NB4 (cell line): ENCODE measurements at regions not wholly inside any gene's neighbourhood (a gene's known extent, or its start where the extent isn't known, plus 50 kb on each side); places are given as distances from the start of the nearest gene placed in this dataset.

Source experiments
- POLR2A ChIP-seq: IDR thresholded peaks from 2 replicates; pipeline ENCODE4 v1.6.1; 2011; ENCODE audit warnings: mild to moderate bottlenecking; ENCODE audit not compliant: insufficient read length; ENCODE audit errors: extremely low read depth
- TF ChIP-seq, protein P1 (sequence below): IDR thresholded peaks from one replicate; pipeline ENCODE4 v1.5.1; 2012; ENCODE audit warnings: low read depth, low read length
- TF ChIP-seq, protein P2 (sequence below): IDR thresholded peaks from 2 replicates; pipeline ENCODE4 v1.6.1; 2011; ENCODE audit warnings: low read depth, low read length

DNA sequence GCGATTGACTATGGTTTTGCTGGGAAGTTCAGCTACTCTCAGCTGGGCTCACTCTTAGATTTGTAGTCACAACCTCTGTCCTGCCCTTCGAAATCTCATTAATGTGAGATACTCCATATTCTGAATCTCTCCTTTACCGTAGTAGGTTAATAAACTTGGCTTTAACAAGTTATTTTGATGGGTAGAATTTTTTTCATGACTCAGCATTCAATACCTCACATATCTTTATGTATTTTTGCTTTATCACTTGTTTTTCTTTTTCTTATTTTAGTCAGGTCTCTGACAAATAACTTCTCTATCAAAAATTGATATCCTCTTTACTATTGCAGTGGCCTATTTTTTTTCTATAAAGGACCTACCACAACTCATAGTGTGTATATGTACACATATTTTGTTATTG is 855.2 kb upstream of the ADGRB3 start:
- TF ChIP-seq, protein P1, sequence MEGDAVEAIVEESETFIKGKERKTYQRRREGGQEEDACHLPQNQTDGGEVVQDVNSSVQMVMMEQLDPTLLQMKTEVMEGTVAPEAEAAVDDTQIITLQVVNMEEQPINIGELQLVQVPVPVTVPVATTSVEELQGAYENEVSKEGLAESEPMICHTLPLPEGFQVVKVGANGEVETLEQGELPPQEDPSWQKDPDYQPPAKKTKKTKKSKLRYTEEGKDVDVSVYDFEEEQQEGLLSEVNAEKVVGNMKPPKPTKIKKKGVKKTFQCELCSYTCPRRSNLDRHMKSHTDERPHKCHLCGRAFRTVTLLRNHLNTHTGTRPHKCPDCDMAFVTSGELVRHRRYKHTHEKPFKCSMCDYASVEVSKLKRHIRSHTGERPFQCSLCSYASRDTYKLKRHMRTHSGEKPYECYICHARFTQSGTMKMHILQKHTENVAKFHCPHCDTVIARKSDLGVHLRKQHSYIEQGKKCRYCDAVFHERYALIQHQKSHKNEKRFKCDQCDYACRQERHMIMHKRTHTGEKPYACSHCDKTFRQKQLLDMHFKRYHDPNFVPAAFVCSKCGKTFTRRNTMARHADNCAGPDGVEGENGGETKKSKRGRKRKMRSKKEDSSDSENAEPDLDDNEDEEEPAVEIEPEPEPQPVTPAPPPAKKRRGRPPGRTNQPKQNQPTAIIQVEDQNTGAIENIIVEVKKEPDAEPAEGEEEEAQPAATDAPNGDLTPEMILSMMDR: no peak
- TF ChIP-seq, protein P2, sequence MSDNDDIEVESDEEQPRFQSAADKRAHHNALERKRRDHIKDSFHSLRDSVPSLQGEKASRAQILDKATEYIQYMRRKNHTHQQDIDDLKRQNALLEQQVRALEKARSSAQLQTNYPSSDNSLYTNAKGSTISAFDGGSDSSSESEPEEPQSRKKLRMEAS: no peak
- TF ChIP-seq POLR2A: no peak
